Erythroblast (primary cell): ENCODE measurements at regions not wholly inside any gene's neighbourhood (a gene's known extent, or its start where the extent isn't known, plus 50 kb on each side); places are given as distances from the start of the nearest gene placed in this dataset.

Experiments
- GATA1 ChIP-seq: IDR thresholded peaks from 2 replicates; pipeline ENCODE4 v1.6.1; 2011; ENCODE audit warnings: low read depth, mild to moderate bottlenecking, control low read depth, low read length, moderate library complexity
- POLR2A ChIP-seq: IDR thresholded peaks from 2 replicates; pipeline ENCODE4 v1.6.1; 2011; ENCODE audit warnings: mild to moderate bottlenecking, low read length

- no peak for TF ChIP-seq POLR2A
- TF ChIP-seq GATA1, result no peak
Measured at GRCh38 chr16:77599793-77600415, 122.4 kb upstream of the NUDT7 start.
